Osteoblast (primary cell): ENCODE measurements at regions not wholly inside any gene's neighbourhood (a gene's known extent, or its start where the extent isn't known, plus 50 kb on each side); places are given as distances from the start of the nearest gene placed in this dataset.
"Not testable (repeated sequence)": the region's sequence is repeated elsewhere in the genome, so short reads cannot be mapped to it uniquely, and the experiment has no call there.

Source experiments
- DNase-seq: peaks from one replicate; pipeline ENCODE4 v3.0.0; 2011; ENCODE audit warnings: low spot score, mixed read lengths; ENCODE audit not compliant: insufficient read length; ENCODE audit errors: missing footprints
- H2AFZ ChIP-seq: 2 replicates; pipeline ENCODE4 v1.6.0; 2011; ENCODE audit warnings: mild to moderate bottlenecking, low read length
- H3K27ac ChIP-seq: 2 replicates; pipeline ENCODE4 v1.5.1; 2011; ENCODE audit warnings: mild to moderate bottlenecking, low read depth, low read length, moderate library complexity
- H3K27me3 ChIP-seq: 2 replicates; pipeline ENCODE4 v1.6.0; 2012; ENCODE audit warnings: mild to moderate bottlenecking, control low read depth, inconsistent platforms, low read length, moderate library complexity; ENCODE audit not compliant: insufficient read depth
- H3K36me3 ChIP-seq: 2 replicates; pipeline ENCODE4 v1.5.1; 2011; ENCODE audit warnings: mild to moderate bottlenecking, low read length, control low read depth, moderate library complexity; ENCODE audit not compliant: insufficient read depth
- H3K4me1 ChIP-seq: 2 replicates; pipeline ENCODE4 v1.5.1; 2011; ENCODE audit warnings: mild to moderate bottlenecking, low read length, control low read depth, moderate library complexity; ENCODE audit not compliant: insufficient read depth
- H3K4me2 ChIP-seq: 2 replicates; pipeline ENCODE4 v1.6.0; 2011; ENCODE audit warnings: mild to moderate bottlenecking, low read length; ENCODE audit not compliant: insufficient read depth
- H3K4me3 ChIP-seq: fragments of 200-600 bp; sonication (generic); 3 replicates; pipeline ENCODE4 v1.5.1; 2012; ENCODE audit warnings: mild to moderate bottlenecking, low read length, inconsistent platforms; ENCODE audit not compliant: insufficient read depth
- H3K79me2 ChIP-seq: 2 replicates; pipeline ENCODE4 v1.6.0; 2012; ENCODE audit warnings: mild to moderate bottlenecking, low read length, control low read depth, inconsistent platforms; ENCODE audit not compliant: insufficient read depth
- H3K9me3 ChIP-seq: 2 replicates; pipeline ENCODE4 v1.5.1; 2011; ENCODE audit warnings: low read depth, low read length, control low read depth
- H4K20me1 ChIP-seq: 2 replicates; pipeline ENCODE4 v1.6.0; 2012; ENCODE audit warnings: mild to moderate bottlenecking, low read length, control low read depth; ENCODE audit not compliant: insufficient read depth
- TF ChIP-seq, protein P1 (sequence below): IDR thresholded peaks from 2 replicates; pipeline ENCODE4 v1.5.1; 2011; ENCODE audit warnings: mild to moderate bottlenecking, low read depth, low read length, moderate library complexity; ENCODE audit errors: extremely low read depth

DNA sequence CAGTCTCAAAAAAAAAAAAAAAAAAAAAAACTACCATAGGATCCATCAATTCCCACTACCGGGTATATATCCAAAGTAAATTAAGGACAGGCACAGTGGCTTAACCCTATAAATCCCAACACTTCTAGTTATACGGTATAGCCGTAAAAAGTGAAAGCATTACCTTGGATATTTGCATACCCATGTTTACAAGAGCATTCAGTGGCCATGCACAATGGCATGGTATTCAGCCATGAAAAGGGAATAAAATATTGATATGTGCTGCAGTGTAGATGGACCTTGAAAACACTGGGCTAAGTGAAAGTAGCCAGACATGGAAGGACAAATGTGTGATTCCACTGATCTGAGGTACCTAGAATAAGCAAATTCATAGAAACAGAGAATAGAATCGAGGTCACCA, 111.8 kb upstream of the CAB39 start:
- Histone ChIP-seq H3K4me2 (no peak overlapping the region), H3K4me1 (no peaks in the 10 kb centered on the region), H3K4me3 (no peak overlapping the region), H4K20me1 (no peaks in the 10 kb centered on the region), H3K36me3 (no peaks in the 10 kb centered on the region), H3K27ac (no peak overlapping the region), H3K27me3 (no peaks in the 10 kb centered on the region), H2AFZ (no peak overlapping the region), H3K79me2 (no peaks in the 10 kb centered on the region), H3K9me3 (no peaks in the 10 kb centered on the region)
- DNase-seq, result no peak
- TF ChIP-seq, protein P1, sequence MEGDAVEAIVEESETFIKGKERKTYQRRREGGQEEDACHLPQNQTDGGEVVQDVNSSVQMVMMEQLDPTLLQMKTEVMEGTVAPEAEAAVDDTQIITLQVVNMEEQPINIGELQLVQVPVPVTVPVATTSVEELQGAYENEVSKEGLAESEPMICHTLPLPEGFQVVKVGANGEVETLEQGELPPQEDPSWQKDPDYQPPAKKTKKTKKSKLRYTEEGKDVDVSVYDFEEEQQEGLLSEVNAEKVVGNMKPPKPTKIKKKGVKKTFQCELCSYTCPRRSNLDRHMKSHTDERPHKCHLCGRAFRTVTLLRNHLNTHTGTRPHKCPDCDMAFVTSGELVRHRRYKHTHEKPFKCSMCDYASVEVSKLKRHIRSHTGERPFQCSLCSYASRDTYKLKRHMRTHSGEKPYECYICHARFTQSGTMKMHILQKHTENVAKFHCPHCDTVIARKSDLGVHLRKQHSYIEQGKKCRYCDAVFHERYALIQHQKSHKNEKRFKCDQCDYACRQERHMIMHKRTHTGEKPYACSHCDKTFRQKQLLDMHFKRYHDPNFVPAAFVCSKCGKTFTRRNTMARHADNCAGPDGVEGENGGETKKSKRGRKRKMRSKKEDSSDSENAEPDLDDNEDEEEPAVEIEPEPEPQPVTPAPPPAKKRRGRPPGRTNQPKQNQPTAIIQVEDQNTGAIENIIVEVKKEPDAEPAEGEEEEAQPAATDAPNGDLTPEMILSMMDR, result no peak

DNA sequence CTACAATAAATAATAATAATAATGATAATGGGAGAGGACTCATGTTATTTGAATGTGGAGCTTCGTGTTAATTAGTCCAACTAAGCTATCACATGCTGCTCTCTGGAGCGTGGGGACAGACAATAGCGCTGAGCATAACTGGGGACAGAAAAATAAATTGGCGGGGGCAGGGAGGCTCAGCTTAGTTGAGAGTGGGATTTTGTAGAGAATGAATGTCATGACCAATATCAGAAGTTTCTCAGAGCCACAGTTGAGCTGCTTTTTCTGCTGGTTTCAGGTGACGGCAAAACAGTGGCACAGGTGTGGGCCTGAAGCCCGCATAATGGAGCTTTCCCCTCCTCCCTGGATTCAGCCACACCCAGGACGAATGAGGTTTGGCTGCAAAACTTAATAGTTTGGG, 111.1 kb upstream of the CAB39 start:
- no peaks in the 10 kb centered on the region for H4K20me1 ChIP-seq
- H3K4me1 ChIP-seq, result no peaks in the 10 kb centered on the region
- TF ChIP-seq, protein P1, result no peak
- no peaks in the 10 kb centered on the region for H3K27me3 ChIP-seq
- no peak for DNase-seq
- H3K36me3 ChIP-seq, result no peaks in the 10 kb centered on the region
- H3K4me3 ChIP-seq, result no peak overlapping the region
- H2AFZ ChIP-seq, result no peak overlapping the region
- no peak overlapping the region for H3K27ac ChIP-seq
- H3K4me2 ChIP-seq, result no peak overlapping the region
- H3K79me2 ChIP-seq, result no peaks in the 10 kb centered on the region
- no peaks in the 10 kb centered on the region for H3K9me3 ChIP-seq

DNA sequence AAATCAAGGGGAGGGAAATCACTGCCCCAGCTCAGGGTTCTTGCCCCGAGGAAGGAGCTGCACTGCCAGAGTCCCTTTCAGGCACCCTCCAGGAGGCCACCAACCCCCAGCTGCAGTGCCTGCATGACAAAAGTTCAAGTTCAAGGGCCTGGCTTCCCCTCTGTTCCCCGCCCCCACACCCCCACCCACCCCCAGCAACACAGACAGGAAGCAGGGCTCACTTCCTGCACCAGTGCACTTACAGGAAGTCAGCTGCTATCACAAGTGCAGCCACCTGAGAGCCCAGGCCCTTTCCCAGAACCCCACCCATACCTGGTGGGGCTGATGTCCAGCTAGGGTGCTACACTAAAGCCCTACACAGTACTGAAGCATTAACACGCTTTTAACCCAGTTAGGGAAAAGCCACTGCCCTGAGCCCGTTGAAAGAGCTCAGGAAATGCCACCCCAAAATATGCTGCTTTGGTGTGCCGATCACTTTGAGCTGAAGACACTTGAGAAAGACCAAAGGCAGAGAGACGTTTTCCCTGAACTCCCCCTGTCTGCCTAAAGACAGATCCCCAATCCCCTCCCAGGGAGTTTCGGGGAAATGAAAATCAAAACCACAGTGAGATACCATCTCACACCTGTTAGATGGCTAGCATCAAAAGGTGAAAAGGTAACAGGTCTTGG, 109.9 kb upstream of the CAB39 start:
- Histone ChIP-seq H3K79me2 (no peaks in the 10 kb centered on the region), H3K4me1 (no peaks in the 10 kb centered on the region), H3K9me3 (no peaks in the 10 kb centered on the region), H2AFZ (no peak overlapping the region), H3K4me2 (no peak overlapping the region), H3K27ac (no peak overlapping the region), H3K27me3 (no peaks in the 10 kb centered on the region), H3K36me3 (no peaks in the 10 kb centered on the region), H4K20me1 (no peaks in the 10 kb centered on the region), H3K4me3 (no peak overlapping the region)
- no peak for DNase-seq
- TF ChIP-seq, protein P1, result no peak

DNA sequence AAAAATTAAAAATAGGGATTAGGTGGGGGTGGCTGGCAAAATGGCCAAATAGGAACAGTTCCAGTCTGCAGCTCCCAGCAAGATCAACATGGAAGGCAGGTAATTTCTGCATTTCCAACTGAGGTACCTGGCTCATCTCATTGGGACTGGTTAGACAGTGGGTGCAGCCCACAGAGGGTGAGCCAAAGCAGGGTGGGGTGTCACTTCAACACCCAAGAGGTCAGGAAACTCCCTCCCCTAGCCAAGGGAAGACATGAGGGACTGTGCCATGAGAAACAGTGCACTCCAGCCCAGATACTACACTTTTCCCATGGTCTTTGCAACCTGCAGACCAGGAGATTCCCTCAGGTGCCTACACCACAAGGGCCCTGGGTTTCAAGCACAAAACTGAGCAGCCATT, 109.3 kb upstream of the CAB39 start:
- not testable (repeated sequence) for H2AFZ ChIP-seq, DNase-seq, H3K4me3 ChIP-seq, H3K27ac ChIP-seq, H3K27me3 ChIP-seq, H3K4me1 ChIP-seq, H3K9me3 ChIP-seq, H3K4me2 ChIP-seq, H4K20me1 ChIP-seq, H3K79me2 ChIP-seq, H3K36me3 ChIP-seq

DNA sequence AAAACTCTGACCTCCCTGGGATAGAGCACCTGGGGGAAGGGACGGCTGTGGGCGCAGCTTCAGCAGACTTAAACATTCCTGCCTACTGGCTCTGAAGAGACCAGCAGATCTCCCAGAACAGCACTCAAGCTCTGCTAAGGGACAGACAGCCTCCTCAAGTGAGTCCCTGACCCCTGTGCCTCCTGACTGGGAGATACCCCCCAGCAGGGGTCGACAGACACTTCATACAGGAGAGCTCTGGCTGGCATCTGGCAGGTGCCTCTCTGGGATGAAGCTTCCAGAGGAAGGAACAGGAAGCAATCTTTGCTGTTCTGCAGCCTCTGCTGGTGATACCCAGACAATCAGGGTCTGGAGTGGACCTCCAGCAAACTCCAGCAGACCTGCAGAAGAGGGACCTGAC, 108.5 kb upstream of the CAB39 start:
- not testable (repeated sequence) for H2AFZ ChIP-seq

More for the DNA sequence above, 108.5 kb upstream of the CAB39 start:
- not testable (repeated sequence) for H3K36me3 ChIP-seq, H4K20me1 ChIP-seq, DNase-seq, H3K27ac ChIP-seq, H3K4me3 ChIP-seq, H3K4me1 ChIP-seq, H3K9me3 ChIP-seq, H3K4me2 ChIP-seq, H3K27me3 ChIP-seq, H3K79me2 ChIP-seq
